Duodenal mucosa (tissue), 2 donors: ENCODE measurements at regions not wholly inside any gene's neighbourhood (a gene's known extent, or its start where the extent isn't known, plus 50 kb on each side); places are given as distances from the start of the nearest gene placed in this dataset.

Experiments
- H3K27ac ChIP-seq: one replicate; pipeline ENCODE4 v1.7.0; 2013; ENCODE audit warnings: low read depth, low read length
- H3K27me3 ChIP-seq, 2 donors: one replicate each; pipeline ENCODE4 v1.7.0; 2013; ENCODE audit warnings: low read length in 2 of 2, control low read depth in 1 of 2; ENCODE audit not compliant: insufficient read depth in 2 of 2, control insufficient read depth in 1 of 2
- H3K36me3 ChIP-seq, 2 donors: one replicate each; pipeline ENCODE4 v1.7.0; 2013; ENCODE audit warnings: low read length in 2 of 2, control low read depth in 1 of 2; ENCODE audit not compliant: insufficient read depth in 2 of 2, control insufficient read depth in 1 of 2
- H3K4me1 ChIP-seq, 2 donors: one replicate each; pipeline ENCODE4 v1.7.0; 2013; ENCODE audit warnings: low read length in 2 of 2, control low read depth in 1 of 2; ENCODE audit not compliant: insufficient read depth in 2 of 2, control insufficient read depth in 1 of 2
- H3K4me3 ChIP-seq, 2 donors: one replicate each; pipeline ENCODE4 v1.7.0; 2013; ENCODE audit warnings: low read length in 2 of 2, low read depth in 1 of 2
- H3K9ac ChIP-seq, 2 donors: one replicate each; pipeline ENCODE4 v1.7.0; 2013; ENCODE audit warnings: low read length in 2 of 2, low read depth in 1 of 2
- H3K9me3 ChIP-seq, 2 donors: one replicate each; pipeline ENCODE4 v1.7.0; 2013; ENCODE audit warnings: low read length in 2 of 2, control low read depth in 1 of 2; ENCODE audit not compliant: control insufficient read depth in 1 of 2

- Histone ChIP-seq H3K27me3 (no peaks in the 10 kb centered on the region), H3K9ac (no peak overlapping the region), H3K9me3 (peaks cover 3 to 5% of the 10 kb centered on the region in 2 donors), H3K4me1 (no peaks in the 10 kb centered on the region), H3K36me3 (no peaks in the 10 kb centered on the region), H3K27ac (no peak overlapping the region), H3K4me3 (no peak overlapping the region)
Observed at GRCh38 chr12:39032034-39032433, 126.6 kb upstream of the CPNE8 start.

GRCh38 chr12:39028382-39028781, 123.0 kb upstream of the CPNE8 start:
- H3K9me3 ChIP-seq, result peaks cover 0 to 4% of the 10 kb centered on the region in 2 donors
- no peaks in the 10 kb centered on the region for H3K27me3 ChIP-seq
- no peak overlapping the region for H3K9ac ChIP-seq
- H3K4me1 ChIP-seq, result no peaks in the 10 kb centered on the region
- H3K27ac ChIP-seq, result no peak overlapping the region
- H3K36me3 ChIP-seq, result no peaks in the 10 kb centered on the region
- no peak overlapping the region for H3K4me3 ChIP-seq

- no peaks in the 10 kb centered on the region for H3K36me3 ChIP-seq
- no peak overlapping the region for H3K9ac ChIP-seq
- H3K4me1 ChIP-seq, result no peaks in the 10 kb centered on the region
- no peaks in the 10 kb centered on the region for H3K9me3 ChIP-seq
- no peak overlapping the region for H3K27ac ChIP-seq
- no peak overlapping the region for H3K4me3 ChIP-seq
- no peaks in the 10 kb centered on the region for H3K27me3 ChIP-seq
Observed at GRCh38 chr12:39012870-39013269, 107.5 kb upstream of the CPNE8 start.

DNA sequence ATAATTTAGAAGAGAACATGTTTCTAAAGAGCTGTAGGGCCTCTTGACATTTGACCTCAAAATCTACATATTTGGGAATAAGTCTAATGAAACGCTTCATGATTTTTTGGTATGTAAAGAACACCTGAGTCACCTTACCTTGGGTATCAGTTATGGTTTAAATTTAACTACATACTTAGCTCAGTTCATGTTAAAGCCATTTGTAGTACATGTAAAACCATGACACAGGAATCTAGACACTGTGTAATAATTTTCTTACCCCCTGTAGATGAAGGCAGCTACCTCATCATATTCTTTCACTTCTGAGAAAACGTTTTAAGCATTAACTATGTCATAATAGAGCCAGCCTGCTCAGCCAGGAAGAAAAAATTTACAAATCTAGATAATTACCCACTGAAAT, 105.8 kb upstream of the CPNE8 start:
- no peaks in the 10 kb centered on the region for H3K36me3 ChIP-seq
- no peaks in the 10 kb centered on the region for H3K4me1 ChIP-seq
- no peak overlapping the region for H3K9ac ChIP-seq
- H3K27me3 ChIP-seq, result no peaks in the 10 kb centered on the region
- H3K9me3 ChIP-seq, result no peaks in the 10 kb centered on the region
- H3K4me3 ChIP-seq, result no peak overlapping the region
- no peak overlapping the region for H3K27ac ChIP-seq

GRCh38 chr12:39010406-39010805, 105.0 kb upstream of the CPNE8 start:
- Histone ChIP-seq H3K9me3 (no peaks in the 10 kb centered on the region), H3K9ac (no peak overlapping the region), H3K27ac (no peak overlapping the region), H3K27me3 (no peaks in the 10 kb centered on the region), H3K36me3 (no peaks in the 10 kb centered on the region), H3K4me3 (no peak overlapping the region), H3K4me1 (no peaks in the 10 kb centered on the region)

GRCh38 chr12:39007619-39008018, 102.2 kb upstream of the CPNE8 start:
- no peak overlapping the region for H3K4me3 ChIP-seq
- no peak overlapping the region for H3K9ac ChIP-seq
- H3K27me3 ChIP-seq, result no peaks in the 10 kb centered on the region

GRCh38 chr12:39006286-39006685, 100.9 kb upstream of the CPNE8 start:
- no peak overlapping the region for H3K4me3 ChIP-seq
- no peak overlapping the region for H3K27ac ChIP-seq
- H3K9me3 ChIP-seq, result no peaks in the 10 kb centered on the region
- H3K36me3 ChIP-seq, result no peaks in the 10 kb centered on the region
- no peaks in the 10 kb centered on the region for H3K4me1 ChIP-seq
- no peak overlapping the region for H3K9ac ChIP-seq
- no peaks in the 10 kb centered on the region for H3K27me3 ChIP-seq

More at GRCh38 chr12:39007619-39008018, 102.2 kb upstream of the CPNE8 start:
- Histone ChIP-seq H3K27ac (no peak overlapping the region), H3K9me3 (no peaks in the 10 kb centered on the region), H3K4me1 (no peaks in the 10 kb centered on the region), H3K36me3 (no peaks in the 10 kb centered on the region)

GRCh38 chr12:39005671-39006070, 100.3 kb upstream of the CPNE8 start:
- H3K9me3 ChIP-seq, result no peaks in the 10 kb centered on the region
- H3K4me3 ChIP-seq, result no peak overlapping the region
- no peak overlapping the region for H3K27ac ChIP-seq
- H3K27me3 ChIP-seq, result no peaks in the 10 kb centered on the region
- H3K9ac ChIP-seq, result no peak overlapping the region
- H3K36me3 ChIP-seq, result no peaks in the 10 kb centered on the region
- H3K4me1 ChIP-seq, result no peaks in the 10 kb centered on the region

DNA sequence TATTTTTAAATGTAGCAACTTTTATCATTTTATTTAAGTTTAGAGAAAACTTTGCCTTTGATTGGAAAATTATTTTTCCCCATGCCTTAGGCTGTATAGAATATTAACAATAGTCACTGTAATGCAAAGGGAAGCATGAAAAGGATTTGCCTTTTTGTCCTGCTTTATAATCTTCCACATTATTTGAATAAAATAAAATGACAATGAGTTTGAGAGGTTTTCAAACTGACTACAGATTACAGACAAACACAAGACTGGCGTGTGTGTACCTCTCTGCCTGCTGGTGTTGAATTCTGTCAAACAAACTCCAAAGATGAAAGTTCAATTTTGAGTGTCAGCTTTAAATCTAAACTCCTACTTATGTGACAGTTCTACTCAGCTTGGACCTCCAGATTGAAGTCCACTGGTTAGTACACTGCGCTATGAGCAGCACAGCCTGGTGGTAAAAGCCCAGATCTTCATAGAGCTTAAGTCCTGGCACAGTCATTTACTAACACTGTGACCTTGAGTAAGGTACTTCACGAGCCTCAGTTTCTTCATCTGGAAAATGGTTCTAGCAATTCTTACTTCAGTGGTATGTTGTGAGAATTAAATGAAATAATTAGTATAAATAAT, 98.3 kb upstream of the CPNE8 start:
- H3K9me3 ChIP-seq, result no peaks in the 10 kb centered on the region
- no peak overlapping the region for H3K4me3 ChIP-seq
- no peaks in the 10 kb centered on the region for H3K4me1 ChIP-seq
- H3K36me3 ChIP-seq, result no peaks in the 10 kb centered on the region
- no peak overlapping the region for H3K27ac ChIP-seq
- H3K27me3 ChIP-seq, result no peaks in the 10 kb centered on the region
- H3K9ac ChIP-seq, result no peak overlapping the region

GRCh38 chr12:39000370-39000769, 95.0 kb upstream of the CPNE8 start:
- H3K27ac ChIP-seq, result no peak overlapping the region
- no peaks in the 10 kb centered on the region for H3K4me1 ChIP-seq
- no peaks in the 10 kb centered on the region for H3K27me3 ChIP-seq
- no peak overlapping the region for H3K9ac ChIP-seq
- no peaks in the 10 kb centered on the region for H3K9me3 ChIP-seq
- H3K4me3 ChIP-seq, result no peak overlapping the region
- no peaks in the 10 kb centered on the region for H3K36me3 ChIP-seq
